HEK293T (cell line): ENCODE measurements at regions not wholly inside any gene's neighbourhood (a gene's known extent, or its start where the extent isn't known, plus 50 kb on each side); places are given as distances from the start of the nearest gene placed in this dataset.
"Not testable (repeated sequence)": the region's sequence is repeated elsewhere in the genome, so short reads cannot be mapped to it uniquely, and the experiment has no call there.

ENCODE experiments used
- CTCF ChIA-PET: fragments of 350-600 bp; formaldehyde crosslinking; extraction: SDS; loops from one replicate; lab custom pipeline; 2021; ENCODE audit warnings: antibody characterized with exemption, inconsistent platforms; lab: Yijun Ruan, JAX
- POLR2A ChIA-PET: fragments of 350-600 bp; formaldehyde crosslinking; extraction: SDS; loops from one replicate; lab custom pipeline; 2020; ENCODE audit warnings: antibody characterized with exemption, inconsistent platforms; lab: Yijun Ruan, JAX
- DNase-seq: peaks from one replicate; pipeline ENCODE4 v3.0.0; 2012; ENCODE audit warnings: mixed read lengths; ENCODE audit errors: extremely low spot score
- ARNT ChIP-seq: fragments of 450-650 bp; IDR thresholded peaks from 2 replicates; pipeline ENCODE4 v1.6.1; 2017; ENCODE audit warnings: mild to moderate bottlenecking
- BHLHE40 ChIP-seq: fragments of 450-650 bp; IDR thresholded peaks from 2 replicates; pipeline ENCODE4 v1.6.1; 2016; ENCODE audit warnings: mild to moderate bottlenecking, moderate library complexity, borderline replicate concordance
- CTBP1 ChIP-seq: fragments of 450-650 bp; IDR thresholded peaks from 2 replicates; pipeline ENCODE4 v1.6.1; 2016; ENCODE audit warnings: borderline replicate concordance
- ELF4 ChIP-seq: fragments of 450-650 bp; IDR thresholded peaks from 2 replicates; pipeline ENCODE4 v1.6.1; 2017; ENCODE audit warnings: antibody characterized with exemption
- FOXA1 ChIP-seq: fragments of 450-650 bp; IDR thresholded peaks from 2 replicates; pipeline ENCODE4 v1.6.1; 2016; ENCODE audit warnings: mild to moderate bottlenecking
- FOXK2 ChIP-seq: fragments of 450-650 bp; IDR thresholded peaks from 2 replicates; pipeline ENCODE4 v1.6.1; 2016; ENCODE audit warnings: mild to moderate bottlenecking
- FOXM1 ChIP-seq: fragments of 450-650 bp; IDR thresholded peaks from 2 replicates; pipeline ENCODE4 v1.6.1; 2017; ENCODE audit warnings: mild to moderate bottlenecking, borderline replicate concordance
- HDGF ChIP-seq: fragments of 450-650 bp; IDR thresholded peaks from 2 replicates; pipeline ENCODE4 v1.6.1; 2017; ENCODE audit warnings: antibody characterized with exemption, borderline replicate concordance
- L3MBTL2 ChIP-seq: fragments of 450-650 bp; conservative IDR thresholded peaks from 2 replicates; pipeline ENCODE4 v1.6.1; 2016; ENCODE audit warnings: mild to moderate bottlenecking
- LEF1 ChIP-seq: fragments of 450-650 bp; IDR thresholded peaks from 2 replicates; pipeline ENCODE4 v1.6.1; 2017; ENCODE audit warnings: mild to moderate bottlenecking, borderline replicate concordance
- NFRKB ChIP-seq: fragments of 450-650 bp; IDR thresholded peaks from 2 replicates; pipeline ENCODE4 v1.6.1; 2016; ENCODE audit warnings: mild to moderate bottlenecking, moderate library complexity
- SP1 ChIP-seq: fragments of 450-650 bp; IDR thresholded peaks from 2 replicates; pipeline ENCODE4 v1.6.1; 2017
- SUZ12 ChIP-seq: fragments of 450-650 bp; IDR thresholded peaks from 2 replicates; pipeline ENCODE4 v1.6.1; 2016; ENCODE audit warnings: mild to moderate bottlenecking
- TARDBP ChIP-seq: fragments of 450-650 bp; IDR thresholded peaks from 2 replicates; pipeline ENCODE4 v1.6.1; 2016
- ZNF384 ChIP-seq: fragments of 450-650 bp; IDR thresholded peaks from 2 replicates; pipeline ENCODE4 v1.6.1; 2016
- TF ChIP-seq, protein P1 (sequence below): fragments of 450-650 bp; IDR thresholded peaks from 2 replicates; pipeline ENCODE4 v1.6.1; 2016

DNA sequence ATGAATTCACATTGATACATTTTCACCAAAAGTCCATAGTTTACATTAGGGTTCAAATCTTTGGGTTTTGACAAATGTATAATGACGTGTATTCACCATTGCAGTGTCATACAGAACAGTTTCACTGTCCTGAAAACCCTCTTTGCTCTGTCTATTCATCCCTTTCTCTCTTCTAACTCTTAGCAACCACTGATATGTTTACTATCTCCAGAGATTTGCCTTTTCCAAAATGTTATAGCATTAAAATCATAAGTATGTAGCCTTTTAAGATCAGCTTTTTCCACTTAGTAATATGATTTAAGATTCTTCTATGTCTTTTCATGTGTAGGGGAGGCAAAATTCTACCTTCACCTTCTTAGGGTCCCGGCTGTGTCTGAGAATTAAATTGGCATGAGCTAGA lies 203.8 kb downstream of the TPRG1 start:
- CTCF ChIA-PET = no interaction called here
- DNase-seq = no peak
- POLR2A ChIA-PET = no interaction called here
- TF ChIP-seq SP1 = no peak
- no peak for TF ChIP-seq ZNF384
- no peak for TF ChIP-seq CTBP1
- no peak for TF ChIP-seq FOXM1
- no peak for TF ChIP-seq BHLHE40
- TF ChIP-seq, protein P1, sequence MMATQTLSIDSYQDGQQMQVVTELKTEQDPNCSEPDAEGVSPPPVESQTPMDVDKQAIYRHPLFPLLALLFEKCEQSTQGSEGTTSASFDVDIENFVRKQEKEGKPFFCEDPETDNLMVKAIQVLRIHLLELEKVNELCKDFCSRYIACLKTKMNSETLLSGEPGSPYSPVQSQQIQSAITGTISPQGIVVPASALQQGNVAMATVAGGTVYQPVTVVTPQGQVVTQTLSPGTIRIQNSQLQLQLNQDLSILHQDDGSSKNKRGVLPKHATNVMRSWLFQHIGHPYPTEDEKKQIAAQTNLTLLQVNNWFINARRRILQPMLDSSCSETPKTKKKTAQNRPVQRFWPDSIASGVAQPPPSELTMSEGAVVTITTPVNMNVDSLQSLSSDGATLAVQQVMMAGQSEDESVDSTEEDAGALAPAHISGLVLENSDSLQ = no peak
- TF ChIP-seq L3MBTL2 = no peak
- no peak for TF ChIP-seq SUZ12

DNA sequence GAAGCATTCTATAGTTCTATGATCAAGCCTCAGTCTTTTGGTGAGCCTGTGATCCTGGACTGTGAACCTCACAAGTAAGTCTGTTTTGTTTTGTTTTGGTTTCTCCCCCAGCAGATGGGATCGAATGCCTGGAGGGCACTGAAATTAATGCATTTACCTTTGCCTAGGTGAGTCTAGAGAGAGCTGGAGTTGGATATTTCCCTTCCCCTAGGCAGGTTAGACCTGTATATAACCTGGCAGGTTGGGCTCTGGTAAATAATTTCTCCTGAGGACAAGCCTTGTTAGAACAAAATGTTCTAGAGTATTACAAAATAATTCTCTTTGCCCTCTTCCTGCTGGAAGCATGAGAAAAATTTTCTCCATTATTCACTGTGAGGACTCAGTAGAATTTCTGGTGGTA lies 211.9 kb downstream of the TPRG1 start:
- CTCF ChIA-PET = no interaction called here

DNA sequence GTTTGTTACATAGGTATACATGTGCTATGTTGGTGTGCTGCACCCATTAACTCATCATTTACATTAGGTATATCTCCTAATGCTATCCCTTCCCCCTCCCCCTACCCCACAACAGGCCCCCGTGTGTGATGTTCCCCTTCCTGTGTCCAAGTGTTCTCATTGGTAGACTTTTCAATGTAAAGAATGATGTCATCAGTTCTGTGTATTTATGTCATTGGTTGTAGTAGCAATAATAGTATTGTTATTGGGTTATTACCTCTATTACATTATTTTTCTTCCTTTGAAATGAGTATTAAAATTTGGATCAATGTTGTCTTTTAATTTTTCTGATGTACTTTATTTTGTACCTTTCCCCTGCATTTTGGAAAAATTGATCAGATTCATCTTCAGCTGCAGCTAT lies 214.1 kb downstream of the TPRG1 start:
- CTCF ChIA-PET, POLR2A ChIA-PET, DNase-seq: not testable (repeated sequence)

More for the DNA sequence above, 211.9 kb downstream of the TPRG1 start:
- no peak for TF ChIP-seq FOXK2
- POLR2A ChIA-PET = no interaction called here
- no peak for DNase-seq

DNA sequence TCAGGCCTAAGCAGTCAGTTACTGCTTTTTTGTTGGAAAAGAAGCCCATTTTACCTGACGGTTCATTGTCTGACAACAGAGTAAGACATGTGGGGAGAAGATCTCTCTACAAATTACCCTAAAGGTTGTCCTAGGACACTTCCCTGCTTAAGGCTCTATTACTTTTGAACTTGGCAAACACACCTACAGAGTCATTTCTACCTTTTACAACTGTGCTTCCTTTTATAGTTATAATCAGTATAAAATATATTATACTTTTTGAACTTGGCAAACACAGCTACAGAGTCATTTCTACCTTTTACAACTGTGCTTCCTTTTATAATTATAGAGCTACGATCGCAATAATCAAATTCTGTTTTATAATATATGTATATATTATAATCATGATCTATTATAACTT lies 215.0 kb downstream of the TPRG1 start:
- ChIA-PET POLR2A (no interaction called here), CTCF (no interaction called here)
- no peak for DNase-seq
- TF ChIP-seq L3MBTL2 = no peak
- no peak for TF ChIP-seq TARDBP
- no peak for TF ChIP-seq ZNF384
- TF ChIP-seq FOXK2 = no peak
- no peak for TF ChIP-seq SUZ12
- TF ChIP-seq FOXM1 = no peak
- TF ChIP-seq LEF1 = no peak
- TF ChIP-seq SP1 = no peak
- no peak for TF ChIP-seq ARNT
- TF ChIP-seq, protein P1 = no peak
- TF ChIP-seq HDGF = no peak
- no peak for TF ChIP-seq FOXA1
- no peak for TF ChIP-seq CTBP1
- TF ChIP-seq BHLHE40 = no peak
- TF ChIP-seq NFRKB = no peak
- no peak for TF ChIP-seq ELF4

DNA sequence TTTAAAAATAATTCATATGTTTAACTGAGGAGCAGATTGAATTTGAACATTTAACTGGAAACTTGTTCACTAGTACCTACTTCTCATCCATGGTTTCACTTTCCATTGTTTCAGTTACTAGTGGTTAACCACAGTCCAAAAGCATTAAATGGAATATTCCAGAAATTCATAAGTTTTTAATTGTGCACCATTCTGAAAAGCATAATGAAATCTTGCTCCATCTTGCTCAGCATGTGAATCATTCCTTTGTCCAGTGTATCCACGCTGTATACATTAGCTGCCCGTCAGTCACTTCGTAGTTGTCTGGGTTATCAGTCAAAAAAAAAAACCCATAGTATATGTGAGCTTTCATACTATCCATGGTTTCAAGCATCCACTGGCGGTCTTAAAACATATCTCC lies 217.6 kb downstream of the TPRG1 start:
- ChIA-PET CTCF (no interaction called here), POLR2A (no interaction called here)
- TF ChIP-seq NFRKB = no peak
- no peak for DNase-seq

DNA sequence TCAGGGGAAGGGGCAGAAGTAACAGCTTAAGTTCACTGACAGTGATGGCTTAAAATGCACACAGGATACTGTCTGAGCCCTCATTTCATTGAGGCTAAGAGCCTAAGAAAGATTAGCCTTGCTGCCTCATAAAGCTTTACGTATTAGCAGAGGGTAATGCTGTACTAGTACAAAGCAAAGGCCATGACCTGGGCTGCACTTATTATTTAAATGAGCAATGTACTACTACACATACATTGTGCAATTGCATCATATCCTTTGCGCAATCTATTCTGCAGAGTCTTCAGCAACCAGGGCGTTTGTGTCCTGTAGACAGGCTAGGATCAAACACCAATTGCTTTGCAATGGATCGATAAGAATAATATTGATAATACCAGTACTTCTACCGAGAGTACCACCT lies 221.8 kb downstream of the TPRG1 start:
- CTCF ChIA-PET = no interaction called here
- POLR2A ChIA-PET = no interaction called here
- no peak for DNase-seq
- TF ChIP-seq BHLHE40 (no peak), FOXA1 (no peak), CTBP1 (no peak), TARDBP (no peak), ELF4 (no peak), L3MBTL2 (no peak), NFRKB (no peak), FOXK2 (no peak)
- TF ChIP-seq, protein P1 = no peak

DNA sequence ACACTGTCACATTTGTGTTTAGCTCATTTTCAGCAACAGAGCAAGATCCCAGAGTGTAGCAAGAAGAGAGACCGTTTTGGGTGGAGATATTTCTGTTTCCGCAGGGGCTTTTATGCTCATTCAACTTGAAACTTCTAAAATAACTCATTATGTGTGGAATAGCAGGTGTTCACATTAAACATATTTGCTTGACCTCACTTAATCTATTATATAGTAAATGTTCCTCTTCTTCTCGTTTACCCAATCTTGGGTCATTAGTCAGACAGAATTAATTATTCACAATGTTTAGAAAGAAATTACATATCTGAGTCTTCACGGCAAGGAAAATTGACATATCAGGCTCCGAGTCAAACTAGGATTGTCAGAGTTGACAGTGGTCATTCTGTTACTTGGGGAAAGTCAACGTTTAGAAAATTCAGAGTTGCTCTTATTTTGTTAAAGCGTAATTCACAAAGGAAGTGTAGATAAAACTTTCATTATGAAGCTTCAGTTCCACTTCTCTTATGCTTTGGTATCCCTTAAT lies 222.9 kb downstream of the TPRG1 start:
- DNase-seq = no peak
- ChIA-PET POLR2A (no interaction called here), CTCF (no interaction called here)
- TF ChIP-seq LEF1 (no peak), FOXM1 (no peak), CTBP1 (no peak), L3MBTL2 (no peak), BHLHE40 (no peak), SUZ12 (no peak), FOXK2 (no peak), ZNF384 (no peak), ELF4 (no peak), HDGF (no peak), SP1 (no peak), FOXA1 (no peak), ARNT (no peak), NFRKB (no peak), TARDBP (no peak)
- TF ChIP-seq, protein P1 = no peak
